SU-DHL-6 (cell line): ENCODE measurements at regions not wholly inside any gene's neighbourhood (a gene's known extent, or its start where the extent isn't known, plus 50 kb on each side); places are given as distances from the start of the nearest gene placed in this dataset.

ENCODE experiments used
- H2AFZ ChIP-seq: fragments of 200-600 bp; sonication (generic); 2 replicates; pipeline ENCODE4 v1.6.1; 2014; ENCODE audit warnings: low read depth, mild to moderate bottlenecking, moderate library complexity, mixed read lengths, antibody characterized with exemption, low read length; ENCODE audit not compliant: severe bottlenecking
- H3F3A ChIP-seq: fragments of 200-600 bp; shearing (Covaris generic); 2 replicates; pipeline ENCODE4 v1.6.0; 2016; ENCODE audit warnings: antibody characterized with exemption, mild to moderate bottlenecking; ENCODE audit not compliant: insufficient read depth
- H3K27ac ChIP-seq: fragments of 200-600 bp; sonication (generic); 2 replicates; pipeline ENCODE4 v1.5.1; 2016; ENCODE audit warnings: low read depth, mild to moderate bottlenecking, low read length, moderate library complexity, mixed read lengths
- H3K27me3 ChIP-seq: fragments of 200-600 bp; sonication (generic), shearing (Covaris generic); 2 replicates; pipeline ENCODE4 v1.6.0; 2014; ENCODE audit warnings: mild to moderate bottlenecking, low read length
- H3K36me3 ChIP-seq: fragments of 200-600 bp; sonication (generic); 2 replicates; pipeline ENCODE4 v1.6.1; 2014; ENCODE audit warnings: mild to moderate bottlenecking, low read length, mixed read lengths
- H3K4me2 ChIP-seq: fragments of 300-600, 200-600 bp; shearing (Covaris generic), sonication (generic); 2 replicates; pipeline ENCODE4 v1.6.0; 2014; ENCODE audit warnings: low read length, low read depth, mild to moderate bottlenecking; ENCODE audit not compliant: poor library complexity, severe bottlenecking
- H3K4me3 ChIP-seq: fragments of 200-600 bp; sonication (generic); 2 replicates; pipeline ENCODE4 v1.5.1; 2014; ENCODE audit warnings: antibody characterized with exemption, low read length, mild to moderate bottlenecking, mixed read lengths; ENCODE audit not compliant: insufficient read depth, poor library complexity, severe bottlenecking
- H3K79me2 ChIP-seq: fragments of 200-600 bp; sonication (generic); 2 replicates; pipeline ENCODE4 v1.6.1; 2014; ENCODE audit warnings: mild to moderate bottlenecking, low read length, moderate library complexity; ENCODE audit not compliant: insufficient read depth
- H3K9ac ChIP-seq: fragments of 200-600 bp; sonication (generic); 2 replicates; pipeline ENCODE4 v1.7.0; 2014; ENCODE audit warnings: mild to moderate bottlenecking, low read length
- H3K9me2 ChIP-seq: fragments of 200-600 bp; sonication (generic); replicated peaks from 2 replicates; pipeline ENCODE4 v1.6.1; 2014; ENCODE audit warnings: low read length; ENCODE audit not compliant: insufficient read depth
- H3K9me3 ChIP-seq: fragments of 200-600 bp; sonication (generic); 2 replicates; pipeline ENCODE4 v1.6.1; 2014; ENCODE audit warnings: low read length, mixed read lengths; ENCODE audit not compliant: insufficient read depth
- H4K20me1 ChIP-seq: fragments of 200-600 bp; sonication (generic); 2 replicates; pipeline ENCODE4 v1.6.1; 2014; ENCODE audit warnings: low read depth, mild to moderate bottlenecking, antibody characterized with exemption, low read length, moderate library complexity, mixed read lengths
- CTCF ChIP-seq: fragments of 200-600 bp; sonication (generic); IDR thresholded peaks from one replicate; pipeline ENCODE4 v1.5.1; 2017; ENCODE audit warnings: antibody characterized with exemption, mild to moderate bottlenecking, low read length, moderate library complexity; ENCODE audit not compliant: insufficient read depth, poor library complexity, severe bottlenecking
- EZH2phosphoT487 ChIP-seq: fragments of 200-600 bp; sonication (generic), shearing (Covaris generic); conservative IDR thresholded peaks from 2 replicates; pipeline ENCODE4 v1.6.1; 2018; ENCODE audit warnings: mild to moderate bottlenecking, antibody characterized with exemption, low read length, moderate library complexity, mixed read lengths

GRCh38 chr2:235302263-235302662 lies 191.6 kb upstream of the AGAP1 start:
- H3K4me2 ChIP-seq, result no peak overlapping the region
- no peaks in the 10 kb centered on the region for H3K9me2 ChIP-seq
- no peak overlapping the region for H2AFZ ChIP-seq
- TF ChIP-seq CTCF (no peak), EZH2phosphoT487 (no peak)
- no peaks in the 10 kb centered on the region for H4K20me1 ChIP-seq
- no peaks in the 10 kb centered on the region for H3K27me3 ChIP-seq
- H3K9ac ChIP-seq, result no peak overlapping the region
- H3K4me3 ChIP-seq, result no peak overlapping the region
- no peaks in the 10 kb centered on the region for H3K9me3 ChIP-seq
- H3K36me3 ChIP-seq, result no peaks in the 10 kb centered on the region
- H3F3A ChIP-seq, result no peaks in the 10 kb centered on the region
- H3K79me2 ChIP-seq, result no peaks in the 10 kb centered on the region
- H3K27ac ChIP-seq, result no peak overlapping the region

- H4K20me1 ChIP-seq, result no peaks in the 10 kb centered on the region
- H3K36me3 ChIP-seq, result no peaks in the 10 kb centered on the region
- H3K79me2 ChIP-seq, result no peaks in the 10 kb centered on the region
- no peak overlapping the region for H2AFZ ChIP-seq
- no peak overlapping the region for H3K4me3 ChIP-seq
- no peaks in the 10 kb centered on the region for H3K27me3 ChIP-seq
- H3K9me3 ChIP-seq, result no peaks in the 10 kb centered on the region
- H3K27ac ChIP-seq, result no peak overlapping the region
- no peak overlapping the region for H3K9ac ChIP-seq
- no peaks in the 10 kb centered on the region for H3F3A ChIP-seq
- H3K9me2 ChIP-seq, result no peaks in the 10 kb centered on the region
- no peak overlapping the region for H3K4me2 ChIP-seq
- no peak for TF ChIP-seq EZH2phosphoT487
- no peak for TF ChIP-seq CTCF
Observed at GRCh38 chr2:235303499-235304291, 190.1 kb upstream of the AGAP1 start.

GRCh38 chr2:235305678-235306077 lies 188.2 kb upstream of the AGAP1 start:
- Histone ChIP-seq H3K4me3 (no peak overlapping the region), H3F3A (no peaks in the 10 kb centered on the region), H2AFZ (no peak overlapping the region), H3K27me3 (no peaks in the 10 kb centered on the region), H4K20me1 (no peaks in the 10 kb centered on the region), H3K9me3 (no peaks in the 10 kb centered on the region), H3K9ac (no peak overlapping the region), H3K27ac (no peak overlapping the region), H3K9me2 (no peaks in the 10 kb centered on the region), H3K79me2 (no peaks in the 10 kb centered on the region), H3K36me3 (no peaks in the 10 kb centered on the region), H3K4me2 (no peak overlapping the region)
- TF ChIP-seq EZH2phosphoT487 (no peak), CTCF (no peak)
